ENCODE measurements at regions not wholly inside any gene's neighbourhood (a gene's known extent, or its start where the extent isn't known, plus 50 kb on each side); places are given as distances from the start of the nearest gene placed in this dataset.

GRCh38 chr7:84877943-84878570, 308.8 kb downstream of the SEMA3D start:
- Histone ChIP-seq H3K4me1 (ENCODE audit: insufficient read depth) (no peaks in the 10 kb centered on the region), H3K36me3 (ENCODE audit: insufficient read depth) (no peaks in the 10 kb centered on the region), H3K27ac (ENCODE audit: low read depth) (no peak overlapping the region), H2AFZ (no peak overlapping the region), H3K27me3 (ENCODE audit: insufficient read depth) (no peaks in the 10 kb centered on the region), H3F3A (replicated peaks; ENCODE audit: low read depth) (no peaks in the 10 kb centered on the region), H3K4me3 (no peak overlapping the region), H4K20me1 (replicated peaks; ENCODE audit: insufficient read depth) (no peaks in the 10 kb centered on the region), H3K4me2 (no peak overlapping the region), H3K9me2 (ENCODE audit: insufficient read depth) (no peaks in the 10 kb centered on the region), H3K79me2 (replicated peaks; ENCODE audit: insufficient read depth) (no peaks in the 10 kb centered on the region)
- Mint-ChIP-seq H3K36me3 (ENCODE audit: low read depth) (peaks cover 6% of the 10 kb centered on the region; the same call in 1 of the 3 replicates), H3K4me3 (no peak overlapping the region), H3K9me3 (peaks cover 5% of the 10 kb centered on the region; the same call in 2 of the 3 replicates), H3K27ac (no peak overlapping the region), H3K27me3 (ENCODE audit: insufficient read depth, low read depth, poor library complexity) (peaks cover 2% of the 10 kb centered on the region), H3K4me1 (peaks cover 3% of the 10 kb centered on the region; the same call in 1 of the 3 replicates)
- ATAC-seq (no peak), DNase-seq (ENCODE audit: low spot score) (no peak)
- no peak for TF ChIP-seq POLR2AphosphoS5 (IDR thresholded peaks at IDR 0.05; ENCODE audit: low read depth)
- TF ChIP-seq NANOG (IDR thresholded peaks at IDR 0.05; ENCODE audit: borderline replicate concordance), result no peak
- no peak for TF ChIP-seq EZH2phosphoT487 (IDR thresholded peaks at IDR 0.05; ENCODE audit: unreplicated experiment)
- no peak for TF ChIP-seq JUNB (IDR thresholded peaks at IDR 0.05; ENCODE audit: unreplicated experiment)
- no peak for TF ChIP-seq ZNF331 (CRISPR knock-in tag; IDR thresholded peaks at IDR 0.05; ENCODE audit: low read depth)
- TF ChIP-seq STAT1 (IDR thresholded peaks at IDR 0.05; ENCODE audit: unreplicated experiment), result no peak
- no peak for TF ChIP-seq CTCF (conservative IDR thresholded peaks at IDR 0.05; ENCODE audit: low read depth in 2 of 2)
- no peak for TF ChIP-seq CREB1 (CRISPR knock-in tag; IDR thresholded peaks at IDR 0.05; ENCODE audit: low read depth)
- no peak for TF ChIP-seq ZNF114 (CRISPR knock-in tag; IDR thresholded peaks at IDR 0.05)
- no peak for TF ChIP-seq REST (IDR thresholded peaks at IDR 0.05; ENCODE audit: unreplicated experiment)
- no peak for TF ChIP-seq EZH2 (IDR thresholded peaks at IDR 0.05; ENCODE audit: low read depth, unreplicated experiment)
- no peak for TF ChIP-seq ZNF462 (CRISPR knock-in tag; IDR thresholded peaks at IDR 0.05)
- TF ChIP-seq ETS1 (IDR thresholded peaks at IDR 0.05), result no peak

All from GM23338 (cell line).